ENCODE measurements at regions not wholly inside any gene's neighbourhood (a gene's known extent, or its start where the extent isn't known, plus 50 kb on each side); places are given as distances from the start of the nearest gene placed in this dataset.

DNA sequence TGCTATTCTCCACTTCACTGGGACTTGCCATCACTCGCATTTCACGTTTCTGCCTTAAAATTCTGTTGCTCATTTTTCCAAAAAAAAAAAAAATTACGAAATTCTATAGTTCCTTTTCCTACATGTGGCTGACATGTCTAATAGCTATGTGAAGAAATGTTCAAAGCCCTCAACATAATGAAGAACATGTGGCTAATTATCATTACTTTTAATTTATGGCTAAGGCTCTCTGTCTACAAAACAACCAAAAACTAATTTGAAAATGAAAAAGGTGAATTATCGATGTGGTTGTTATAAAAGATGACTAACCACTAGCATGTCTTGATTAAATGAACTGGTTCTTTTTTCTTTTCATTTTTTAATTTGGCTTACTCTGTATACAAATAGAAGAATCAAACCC lies 940.0 kb downstream of the EFNB2 start:
- H3K4me2 ChIP-seq = no peak overlapping the region
- H3K36me3 Mint-ChIP-seq (ENCODE audit: low read depth) = no peaks in the 10 kb centered on the region
- H3K4me1 ChIP-seq (ENCODE audit: insufficient read depth) = no peaks in the 10 kb centered on the region
- no peaks in the 10 kb centered on the region for H4K20me1 ChIP-seq (replicated peaks; ENCODE audit: insufficient read depth)
- peaks cover 3% of the 10 kb centered on the region for H3K27me3 Mint-ChIP-seq (ENCODE audit: insufficient read depth, low read depth, poor library complexity)
- H3K27ac Mint-ChIP-seq = no peak overlapping the region
- no peaks in the 10 kb centered on the region for H3K4me1 Mint-ChIP-seq
- no peaks in the 10 kb centered on the region for H3F3A ChIP-seq (replicated peaks; ENCODE audit: low read depth)
- no peak overlapping the region for H3K27ac ChIP-seq (ENCODE audit: low read depth)
- no peaks in the 10 kb centered on the region for H3K79me2 ChIP-seq (replicated peaks; ENCODE audit: insufficient read depth)
- ATAC-seq (no peak), DNase-seq (ENCODE audit: low spot score) (no peak)
- H3K9me3 Mint-ChIP-seq = no peaks in the 10 kb centered on the region
- no peak overlapping the region for H3K4me3 ChIP-seq
- TF ChIP-seq, protein P1, sequence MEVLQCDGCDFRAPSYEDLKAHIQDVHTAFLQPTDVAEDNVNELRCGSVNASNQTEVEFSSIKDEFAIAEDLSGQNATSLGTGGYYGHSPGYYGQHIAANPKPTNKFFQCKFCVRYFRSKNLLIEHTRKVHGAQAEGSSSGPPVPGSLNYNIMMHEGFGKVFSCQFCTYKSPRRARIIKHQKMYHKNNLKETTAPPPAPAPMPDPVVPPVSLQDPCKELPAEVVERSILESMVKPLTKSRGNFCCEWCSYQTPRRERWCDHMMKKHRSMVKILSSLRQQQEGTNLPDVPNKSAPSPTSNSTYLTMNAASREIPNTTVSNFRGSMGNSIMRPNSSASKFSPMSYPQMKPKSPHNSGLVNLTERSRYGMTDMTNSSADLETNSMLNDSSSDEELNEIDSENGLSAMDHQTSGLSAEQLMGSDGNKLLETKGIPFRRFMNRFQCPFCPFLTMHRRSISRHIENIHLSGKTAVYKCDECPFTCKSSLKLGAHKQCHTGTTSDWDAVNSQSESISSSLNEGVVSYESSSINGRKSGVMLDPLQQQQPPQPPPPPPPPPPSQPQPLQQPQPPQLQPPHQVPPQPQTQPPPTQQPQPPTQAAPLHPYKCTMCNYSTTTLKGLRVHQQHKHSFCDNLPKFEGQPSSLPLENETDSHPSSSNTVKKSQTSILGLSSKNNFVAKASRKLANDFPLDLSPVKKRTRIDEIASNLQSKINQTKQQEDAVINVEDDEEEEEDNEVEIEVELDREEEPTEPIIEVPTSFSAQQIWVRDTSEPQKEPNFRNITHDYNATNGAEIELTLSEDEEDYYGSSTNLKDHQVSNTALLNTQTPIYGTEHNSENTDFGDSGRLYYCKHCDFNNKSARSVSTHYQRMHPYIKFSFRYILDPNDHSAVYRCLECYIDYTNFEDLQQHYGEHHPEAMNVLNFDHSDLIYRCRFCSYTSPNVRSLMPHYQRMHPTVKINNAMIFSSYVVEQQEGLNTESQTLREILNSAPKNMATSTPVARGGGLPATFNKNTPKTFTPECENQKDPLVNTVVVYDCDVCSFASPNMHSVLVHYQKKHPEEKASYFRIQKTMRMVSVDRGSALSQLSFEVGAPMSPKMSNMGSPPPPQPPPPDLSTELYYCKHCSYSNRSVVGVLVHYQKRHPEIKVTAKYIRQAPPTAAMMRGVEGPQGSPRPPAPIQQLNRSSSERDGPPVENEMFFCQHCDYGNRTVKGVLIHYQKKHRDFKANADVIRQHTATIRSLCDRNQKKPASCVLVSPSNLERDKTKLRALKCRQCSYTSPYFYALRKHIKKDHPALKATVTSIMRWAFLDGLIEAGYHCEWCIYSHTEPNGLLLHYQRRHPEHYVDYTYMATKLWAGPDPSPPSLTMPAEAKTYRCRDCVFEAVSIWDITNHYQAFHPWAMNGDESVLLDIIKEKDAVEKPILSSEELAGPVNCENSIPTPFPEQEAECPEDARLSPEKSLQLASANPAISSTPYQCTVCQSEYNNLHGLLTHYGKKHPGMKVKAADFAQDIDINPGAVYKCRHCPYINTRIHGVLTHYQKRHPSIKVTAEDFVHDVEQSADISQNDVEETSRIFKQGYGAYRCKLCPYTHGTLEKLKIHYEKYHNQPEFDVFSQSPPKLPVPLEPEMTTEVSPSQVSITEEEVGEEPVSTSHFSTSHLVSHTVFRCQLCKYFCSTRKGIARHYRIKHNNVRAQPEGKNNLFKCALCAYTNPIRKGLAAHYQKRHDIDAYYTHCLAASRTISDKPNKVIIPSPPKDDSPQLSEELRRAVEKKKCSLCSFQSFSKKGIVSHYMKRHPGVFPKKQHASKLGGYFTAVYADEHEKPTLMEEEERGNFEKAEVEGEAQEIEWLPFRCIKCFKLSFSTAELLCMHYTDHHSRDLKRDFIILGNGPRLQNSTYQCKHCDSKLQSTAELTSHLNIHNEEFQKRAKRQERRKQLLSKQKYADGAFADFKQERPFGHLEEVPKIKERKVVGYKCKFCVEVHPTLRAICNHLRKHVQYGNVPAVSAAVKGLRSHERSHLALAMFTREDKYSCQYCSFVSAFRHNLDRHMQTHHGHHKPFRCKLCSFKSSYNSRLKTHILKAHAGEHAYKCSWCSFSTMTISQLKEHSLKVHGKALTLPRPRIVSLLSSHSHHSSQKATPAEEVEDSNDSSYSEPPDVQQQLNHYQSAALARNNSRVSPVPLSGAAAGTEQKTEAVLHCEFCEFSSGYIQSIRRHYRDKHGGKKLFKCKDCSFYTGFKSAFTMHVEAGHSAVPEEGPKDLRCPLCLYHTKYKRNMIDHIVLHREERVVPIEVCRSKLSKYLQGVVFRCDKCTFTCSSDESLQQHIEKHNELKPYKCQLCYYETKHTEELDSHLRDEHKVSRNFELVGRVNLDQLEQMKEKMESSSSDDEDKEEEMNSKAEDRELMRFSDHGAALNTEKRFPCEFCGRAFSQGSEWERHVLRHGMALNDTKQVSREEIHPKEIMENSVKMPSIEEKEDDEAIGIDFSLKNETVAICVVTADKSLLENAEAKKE (CRISPR knock-in tag; IDR thresholded peaks at IDR 0.05) = no peak
- TF ChIP-seq STAT1 (IDR thresholded peaks at IDR 0.05; ENCODE audit: unreplicated experiment) (no peak), POLR2AphosphoS5 (IDR thresholded peaks at IDR 0.05; ENCODE audit: low read depth) (no peak)
- TF ChIP-seq, protein P2, sequence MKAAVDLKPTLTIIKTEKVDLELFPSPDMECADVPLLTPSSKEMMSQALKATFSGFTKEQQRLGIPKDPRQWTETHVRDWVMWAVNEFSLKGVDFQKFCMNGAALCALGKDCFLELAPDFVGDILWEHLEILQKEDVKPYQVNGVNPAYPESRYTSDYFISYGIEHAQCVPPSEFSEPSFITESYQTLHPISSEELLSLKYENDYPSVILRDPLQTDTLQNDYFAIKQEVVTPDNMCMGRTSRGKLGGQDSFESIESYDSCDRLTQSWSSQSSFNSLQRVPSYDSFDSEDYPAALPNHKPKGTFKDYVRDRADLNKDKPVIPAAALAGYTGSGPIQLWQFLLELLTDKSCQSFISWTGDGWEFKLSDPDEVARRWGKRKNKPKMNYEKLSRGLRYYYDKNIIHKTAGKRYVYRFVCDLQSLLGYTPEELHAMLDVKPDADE (IDR thresholded peaks at IDR 0.05) = no peak
- TF ChIP-seq, protein P3, sequence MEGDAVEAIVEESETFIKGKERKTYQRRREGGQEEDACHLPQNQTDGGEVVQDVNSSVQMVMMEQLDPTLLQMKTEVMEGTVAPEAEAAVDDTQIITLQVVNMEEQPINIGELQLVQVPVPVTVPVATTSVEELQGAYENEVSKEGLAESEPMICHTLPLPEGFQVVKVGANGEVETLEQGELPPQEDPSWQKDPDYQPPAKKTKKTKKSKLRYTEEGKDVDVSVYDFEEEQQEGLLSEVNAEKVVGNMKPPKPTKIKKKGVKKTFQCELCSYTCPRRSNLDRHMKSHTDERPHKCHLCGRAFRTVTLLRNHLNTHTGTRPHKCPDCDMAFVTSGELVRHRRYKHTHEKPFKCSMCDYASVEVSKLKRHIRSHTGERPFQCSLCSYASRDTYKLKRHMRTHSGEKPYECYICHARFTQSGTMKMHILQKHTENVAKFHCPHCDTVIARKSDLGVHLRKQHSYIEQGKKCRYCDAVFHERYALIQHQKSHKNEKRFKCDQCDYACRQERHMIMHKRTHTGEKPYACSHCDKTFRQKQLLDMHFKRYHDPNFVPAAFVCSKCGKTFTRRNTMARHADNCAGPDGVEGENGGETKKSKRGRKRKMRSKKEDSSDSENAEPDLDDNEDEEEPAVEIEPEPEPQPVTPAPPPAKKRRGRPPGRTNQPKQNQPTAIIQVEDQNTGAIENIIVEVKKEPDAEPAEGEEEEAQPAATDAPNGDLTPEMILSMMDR (conservative IDR thresholded peaks at IDR 0.05; ENCODE audit: low read depth in 2 of 2) = no peak
- no peak overlapping the region for H2AFZ ChIP-seq
- no peaks in the 10 kb centered on the region for H3K27me3 ChIP-seq (ENCODE audit: insufficient read depth)
- 0 out of 2 replicates have a peak, but pooled peaks cover 6% of the 10 kb centered on the region for H3K9me2 ChIP-seq (ENCODE audit: insufficient read depth)
- no peak overlapping the region for H3K4me3 Mint-ChIP-seq
- H3K36me3 ChIP-seq (ENCODE audit: insufficient read depth) = no peaks in the 10 kb centered on the region

Data from GM23338 (cell line).